C4-2B (cell line): ENCODE measurements at regions not wholly inside any gene's neighbourhood (a gene's known extent, or its start where the extent isn't known, plus 50 kb on each side); places are given as distances from the start of the nearest gene placed in this dataset.

Experiments
- ZFX ChIP-seq: fragments of 450-650 bp; IDR thresholded peaks from 2 replicates; pipeline ENCODE4 v1.6.1; 2017
- TF ChIP-seq, protein P1 (sequence below): fragments of 450-650 bp; conservative IDR thresholded peaks from 2 replicates; pipeline ENCODE4 v1.5.1; 2017; ENCODE audit warnings: mild to moderate bottlenecking

DNA sequence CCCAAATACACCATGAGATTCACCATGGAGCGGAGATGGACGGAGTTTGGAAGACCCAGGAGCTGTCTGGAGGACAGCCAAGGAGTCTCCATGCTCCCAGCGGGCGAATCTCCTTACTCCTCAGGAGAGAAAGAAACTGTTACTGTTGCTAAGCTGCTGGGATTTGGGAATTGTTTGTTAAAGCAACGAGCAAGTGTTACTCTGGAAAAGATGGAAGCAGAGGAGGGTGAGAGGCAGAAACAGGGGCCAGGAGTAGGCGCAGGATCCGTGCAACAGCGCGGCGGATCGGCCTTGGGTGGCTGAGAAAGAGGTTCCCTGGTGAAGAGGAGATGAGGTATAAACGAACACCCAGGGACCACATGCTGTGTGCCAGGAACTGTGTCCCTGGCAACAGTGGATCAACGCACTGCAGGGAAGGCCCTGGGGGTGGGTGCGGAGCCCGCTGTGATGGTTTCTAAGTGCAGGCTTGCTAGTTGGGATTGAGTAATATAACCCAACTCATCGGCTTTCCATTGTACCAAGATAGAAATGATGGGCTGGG lies 1436.4 kb downstream of the BRD1 start:
- TF ChIP-seq, protein P1, sequence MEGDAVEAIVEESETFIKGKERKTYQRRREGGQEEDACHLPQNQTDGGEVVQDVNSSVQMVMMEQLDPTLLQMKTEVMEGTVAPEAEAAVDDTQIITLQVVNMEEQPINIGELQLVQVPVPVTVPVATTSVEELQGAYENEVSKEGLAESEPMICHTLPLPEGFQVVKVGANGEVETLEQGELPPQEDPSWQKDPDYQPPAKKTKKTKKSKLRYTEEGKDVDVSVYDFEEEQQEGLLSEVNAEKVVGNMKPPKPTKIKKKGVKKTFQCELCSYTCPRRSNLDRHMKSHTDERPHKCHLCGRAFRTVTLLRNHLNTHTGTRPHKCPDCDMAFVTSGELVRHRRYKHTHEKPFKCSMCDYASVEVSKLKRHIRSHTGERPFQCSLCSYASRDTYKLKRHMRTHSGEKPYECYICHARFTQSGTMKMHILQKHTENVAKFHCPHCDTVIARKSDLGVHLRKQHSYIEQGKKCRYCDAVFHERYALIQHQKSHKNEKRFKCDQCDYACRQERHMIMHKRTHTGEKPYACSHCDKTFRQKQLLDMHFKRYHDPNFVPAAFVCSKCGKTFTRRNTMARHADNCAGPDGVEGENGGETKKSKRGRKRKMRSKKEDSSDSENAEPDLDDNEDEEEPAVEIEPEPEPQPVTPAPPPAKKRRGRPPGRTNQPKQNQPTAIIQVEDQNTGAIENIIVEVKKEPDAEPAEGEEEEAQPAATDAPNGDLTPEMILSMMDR: no peak
- TF ChIP-seq ZFX: no peak
